ENCODE measurements at regions not wholly inside any gene's neighbourhood (a gene's known extent, or its start where the extent isn't known, plus 50 kb on each side); places are given as distances from the start of the nearest gene placed in this dataset.
"Not testable (repeated sequence)": the region's sequence is repeated elsewhere in the genome, so short reads cannot be mapped to it uniquely, and the experiment has no call there.

DNA sequence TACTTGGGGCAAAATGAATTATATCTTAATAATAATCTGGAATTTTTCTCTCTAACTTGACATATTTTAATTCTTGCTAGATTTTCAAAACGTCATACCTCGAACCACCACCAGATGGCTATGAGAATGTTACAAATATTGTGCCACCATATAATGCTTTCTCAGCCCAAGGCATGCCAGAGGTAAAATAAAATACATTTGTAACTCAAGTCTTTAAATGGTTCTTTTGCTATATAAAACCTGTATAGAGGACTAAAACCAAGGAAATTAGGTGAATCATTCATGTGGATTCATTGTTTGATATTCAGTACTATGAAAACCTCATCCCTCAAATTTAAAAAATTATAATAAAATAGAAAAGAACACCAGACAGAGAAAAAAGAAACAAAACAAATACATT is 72.2 kb upstream of the XKR3 start:
- H3K9me3 ChIP-seq (replicated peaks in 1 of 2; ENCODE audit: control insufficient read depth in 1 of 2, insufficient read depth in 1 of 2, low read length in 2 of 2); H2AFZ ChIP-seq (ENCODE audit: insufficient read depth, low read depth, low read length, poor library complexity, severe bottlenecking); H3K27ac ChIP-seq (ENCODE audit: low read depth in 1 of 2, low read length in 2 of 2); H3K36me3 Mint-ChIP-seq; DNase-seq; H3K4me1 ChIP-seq (ENCODE audit: control insufficient read depth in 1 of 2, insufficient read depth in 2 of 2, low read length in 2 of 2); H3K36me3 ChIP-seq (replicated peaks in 1 of 2; ENCODE audit: control insufficient read depth in 1 of 2, insufficient read depth in 2 of 2, low read length in 2 of 2); H3K4me3 Mint-ChIP-seq; H3K27me3 Mint-ChIP-seq (ENCODE audit: low read depth in 3 of 3); H3K9ac ChIP-seq (ENCODE audit: insufficient read depth, low read length, poor library complexity, severe bottlenecking); H3K27ac Mint-ChIP-seq; H3K4me3 ChIP-seq (replicated peaks in 1 of 3; ENCODE audit: low read depth in 2 of 3, low read length in 3 of 3); H3K79me2 ChIP-seq (ENCODE audit: insufficient read depth, low read length); H3K9me3 Mint-ChIP-seq; H4K20me1 ChIP-seq (ENCODE audit: insufficient read depth, low read length); H3K4me1 Mint-ChIP-seq; H3K4me2 ChIP-seq (replicated peaks; ENCODE audit: extremely low read depth, low read length, poor library complexity, severe bottlenecking); H3K27me3 ChIP-seq (ENCODE audit: control insufficient read depth in 2 of 2, insufficient read depth in 2 of 2, low read length in 2 of 2): not testable (repeated sequence)
- WGBS (ENCODE audit: insufficient coverage), result no CpG with 5 or more reads among the region's 2 CpGs
- intact Hi-C loops (cut with micrococcal nuclease), result loop anchor here in 1 of 2 donors (10.0 kb wide), 1 partner anchor 123 kb away; no protein-coding TSS in a partner anchor
- TF ChIP-seq, protein P1, sequence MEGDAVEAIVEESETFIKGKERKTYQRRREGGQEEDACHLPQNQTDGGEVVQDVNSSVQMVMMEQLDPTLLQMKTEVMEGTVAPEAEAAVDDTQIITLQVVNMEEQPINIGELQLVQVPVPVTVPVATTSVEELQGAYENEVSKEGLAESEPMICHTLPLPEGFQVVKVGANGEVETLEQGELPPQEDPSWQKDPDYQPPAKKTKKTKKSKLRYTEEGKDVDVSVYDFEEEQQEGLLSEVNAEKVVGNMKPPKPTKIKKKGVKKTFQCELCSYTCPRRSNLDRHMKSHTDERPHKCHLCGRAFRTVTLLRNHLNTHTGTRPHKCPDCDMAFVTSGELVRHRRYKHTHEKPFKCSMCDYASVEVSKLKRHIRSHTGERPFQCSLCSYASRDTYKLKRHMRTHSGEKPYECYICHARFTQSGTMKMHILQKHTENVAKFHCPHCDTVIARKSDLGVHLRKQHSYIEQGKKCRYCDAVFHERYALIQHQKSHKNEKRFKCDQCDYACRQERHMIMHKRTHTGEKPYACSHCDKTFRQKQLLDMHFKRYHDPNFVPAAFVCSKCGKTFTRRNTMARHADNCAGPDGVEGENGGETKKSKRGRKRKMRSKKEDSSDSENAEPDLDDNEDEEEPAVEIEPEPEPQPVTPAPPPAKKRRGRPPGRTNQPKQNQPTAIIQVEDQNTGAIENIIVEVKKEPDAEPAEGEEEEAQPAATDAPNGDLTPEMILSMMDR (IDR thresholded peaks at IDR 0.05), result peak; percentile 48

DNA sequence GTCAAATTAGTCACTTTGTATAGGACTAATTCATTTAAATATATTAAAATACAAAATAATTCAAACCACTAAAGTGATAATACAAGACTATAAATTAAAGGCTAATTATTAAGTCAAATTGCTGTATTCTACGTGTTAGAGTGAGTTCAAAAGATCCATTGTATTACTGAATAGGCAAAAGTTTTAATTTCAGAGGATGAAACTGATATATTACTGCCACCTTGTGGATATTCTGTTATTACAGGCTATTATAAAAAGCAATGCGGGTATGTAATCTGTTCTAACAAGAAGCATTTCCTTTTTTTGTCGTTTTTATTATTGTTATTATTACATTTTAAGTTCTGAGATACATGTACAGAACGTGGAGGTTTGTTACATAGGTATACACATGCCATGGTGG is 66.7 kb upstream of the XKR3 start:
- H3K27ac ChIP-seq (ENCODE audit: low read depth in 1 of 2, low read length in 2 of 2); H3K4me1 ChIP-seq (ENCODE audit: control insufficient read depth in 1 of 2, insufficient read depth in 2 of 2, low read length in 2 of 2); H3K4me3 Mint-ChIP-seq; H4K20me1 ChIP-seq (ENCODE audit: insufficient read depth, low read length); H3K9me3 Mint-ChIP-seq; H3K27me3 Mint-ChIP-seq (ENCODE audit: low read depth in 3 of 3); H3K79me2 ChIP-seq (ENCODE audit: insufficient read depth, low read length); DNase-seq; H3K4me1 Mint-ChIP-seq; H2AFZ ChIP-seq (ENCODE audit: insufficient read depth, low read depth, low read length, poor library complexity, severe bottlenecking); H3K4me3 ChIP-seq (replicated peaks in 1 of 3; ENCODE audit: low read depth in 2 of 3, low read length in 3 of 3); H3K36me3 Mint-ChIP-seq; H3K9me3 ChIP-seq (replicated peaks in 1 of 2; ENCODE audit: control insufficient read depth in 1 of 2, insufficient read depth in 1 of 2, low read length in 2 of 2); H3K27ac Mint-ChIP-seq; H3K36me3 ChIP-seq (replicated peaks in 1 of 2; ENCODE audit: control insufficient read depth in 1 of 2, insufficient read depth in 2 of 2, low read length in 2 of 2); H3K9ac ChIP-seq (ENCODE audit: insufficient read depth, low read length, poor library complexity, severe bottlenecking); H3K27me3 ChIP-seq (ENCODE audit: control insufficient read depth in 2 of 2, insufficient read depth in 2 of 2, low read length in 2 of 2); H3K4me2 ChIP-seq (replicated peaks; ENCODE audit: extremely low read depth, low read length, poor library complexity, severe bottlenecking): not testable (repeated sequence)
- TF ChIP-seq, protein P1 (IDR thresholded peaks at IDR 0.05), result peak; percentile 55
- intact Hi-C loops (cut with micrococcal nuclease), result loop anchor here in 1 of 2 donors (10.0 kb wide), 1 partner anchor 117 kb away; no protein-coding TSS in a partner anchor
- no CpG with 5 or more reads among the region's 4 CpGs for WGBS (ENCODE audit: insufficient coverage)

DNA sequence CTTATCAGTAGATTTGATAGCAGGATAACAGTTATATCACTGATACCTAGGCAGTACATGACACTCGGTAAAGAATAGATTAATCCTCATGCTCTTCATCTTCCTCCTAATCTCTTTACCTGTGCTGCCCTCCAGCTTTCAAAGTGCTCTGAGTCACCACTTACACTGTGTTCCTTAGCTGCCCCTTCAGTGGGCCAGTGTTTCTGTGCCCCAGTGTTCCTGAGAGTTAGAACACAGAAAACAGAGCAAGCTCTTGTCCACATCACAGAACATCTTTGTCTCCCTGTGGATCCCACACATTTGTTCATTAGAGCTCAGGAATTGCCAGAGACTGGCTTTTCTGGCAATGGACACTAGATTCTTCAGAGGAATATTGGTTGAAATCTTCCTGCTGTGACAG is 51.1 kb upstream of the XKR3 start:
- intact Hi-C loops (cut with micrococcal nuclease); H3K4me1 ChIP-seq (ENCODE audit: control insufficient read depth in 1 of 2, insufficient read depth in 2 of 2, low read length in 2 of 2); H3K27me3 Mint-ChIP-seq (ENCODE audit: low read depth in 3 of 3); H3K4me2 ChIP-seq (replicated peaks; ENCODE audit: extremely low read depth, low read length, poor library complexity, severe bottlenecking); H2AFZ ChIP-seq (ENCODE audit: insufficient read depth, low read depth, low read length, poor library complexity, severe bottlenecking); H3K9me3 Mint-ChIP-seq; H3K4me3 Mint-ChIP-seq; H3K27ac ChIP-seq (ENCODE audit: low read depth in 1 of 2, low read length in 2 of 2); H3K79me2 ChIP-seq (ENCODE audit: insufficient read depth, low read length); H3K27me3 ChIP-seq (ENCODE audit: control insufficient read depth in 2 of 2, insufficient read depth in 2 of 2, low read length in 2 of 2); DNase-seq; H3K4me1 Mint-ChIP-seq; H4K20me1 ChIP-seq (ENCODE audit: insufficient read depth, low read length); H3K36me3 Mint-ChIP-seq; H3K9ac ChIP-seq (ENCODE audit: insufficient read depth, low read length, poor library complexity, severe bottlenecking); H3K27ac Mint-ChIP-seq; H3K4me3 ChIP-seq (replicated peaks in 1 of 3; ENCODE audit: low read depth in 2 of 3, low read length in 3 of 3); H3K9me3 ChIP-seq (replicated peaks in 1 of 2; ENCODE audit: control insufficient read depth in 1 of 2, insufficient read depth in 1 of 2, low read length in 2 of 2); H3K36me3 ChIP-seq (replicated peaks in 1 of 2; ENCODE audit: control insufficient read depth in 1 of 2, insufficient read depth in 2 of 2, low read length in 2 of 2): not testable (repeated sequence)
- no CpG with 5 or more reads among the region's 1 CpG for WGBS (ENCODE audit: insufficient coverage)
